PC-3 (cell line): ENCODE measurements at regions not wholly inside any gene's neighbourhood (a gene's known extent, or its start where the extent isn't known, plus 50 kb on each side); places are given as distances from the start of the nearest gene placed in this dataset.

ENCODE experiments used
- ATAC-seq: fragments of 200-7000 bp; cut with Tn5 transposase; 2 replicates; pipeline ENCODE4 v1.9.1; 2020; ENCODE audit warnings: mild to moderate bottlenecking, moderate library complexity
- BruUV-seq: library from RNA; stranded (reverse); fragments of 400-500 nt; replicated peaks from 2 replicates; lab custom pipeline; 2021; lab: Mats Ljungman, UMichigan
- CTCF ChIA-PET: fragments of 300-600 bp; sonication (Branson Sonifier 250); formaldehyde crosslinking; loops from one replicate; lab custom pipeline; 2022; ENCODE audit warnings: antibody characterized with exemption; lab: Charles Lee
- POLR2A ChIA-PET: fragments of 300-600 bp; sonication (Branson Sonifier 250); formaldehyde crosslinking; loops from one replicate; lab custom pipeline; 2022; ENCODE audit warnings: antibody characterized with exemption; ENCODE audit not compliant: unreplicated experiment; lab: Charles Lee
- DNase-seq: peaks from one replicate; pipeline ENCODE4 v3.0.0-alpha.2; 2015
- H2AFZ ChIP-seq: fragments of 300-600 bp; sonication (generic); 2 replicates; pipeline ENCODE4 v1.6.0; 2016; ENCODE audit warnings: antibody characterized with exemption, low read length
- H3F3A ChIP-seq: fragments of 300-600 bp; sonication (generic); one replicate; pipeline ENCODE4 v1.6.0; 2017; ENCODE audit warnings: antibody characterized with exemption, low read length, control low read depth, mild to moderate bottlenecking; ENCODE audit not compliant: unreplicated experiment
- H3K27ac ChIP-seq: fragments of 300-600 bp; sonication (generic); 2 replicates; pipeline ENCODE4 v1.5.1; 2016; ENCODE audit warnings: mild to moderate bottlenecking, low read length
- H3K27me3 ChIP-seq: fragments of 300-600 bp; sonication (generic); 2 replicates; pipeline ENCODE4 v1.6.1; 2016; ENCODE audit warnings: low read length, mixed read lengths
- H3K36me3 ChIP-seq: fragments of 300-600 bp; sonication (generic); 2 replicates; pipeline ENCODE4 v1.6.1; 2016; ENCODE audit warnings: low read depth, mixed run types, low read length, mixed read lengths
- H3K4me1 ChIP-seq: fragments of 300-600 bp; sonication (generic); 2 replicates; pipeline ENCODE4 v1.5.1; 2016; ENCODE audit warnings: low read length; ENCODE audit not compliant: insufficient read depth
- H3K4me2 ChIP-seq: fragments of 300-600 bp; sonication (generic); 2 replicates; pipeline ENCODE4 v1.6.0; 2016; ENCODE audit warnings: low read length
- H3K4me3 ChIP-seq: fragments of 300-600 bp; sonication (generic); 2 replicates; pipeline ENCODE4 v1.5.1; 2016; ENCODE audit warnings: mild to moderate bottlenecking, low read length, mixed read lengths
- H3K79me2 ChIP-seq: fragments of 300-600 bp; sonication (generic); 2 replicates; pipeline ENCODE4 v1.6.1; 2017; ENCODE audit warnings: low read length, mixed read lengths
- H3K9ac ChIP-seq: fragments of 300-600 bp; sonication (generic); 2 replicates; pipeline ENCODE4 v1.6.0; 2016; ENCODE audit warnings: mild to moderate bottlenecking, low read length
- H3K9me2 ChIP-seq: fragments of 300-600 bp; sonication (generic); replicated peaks from 2 replicates; pipeline ENCODE4 v1.6.1; 2016; ENCODE audit warnings: mixed run types, low read length, mixed read lengths
- H3K9me3 ChIP-seq: fragments of 300-600 bp; sonication (generic); 2 replicates; pipeline ENCODE4 v1.6.1; 2016; ENCODE audit warnings: low read length, mixed read lengths
- H4K20me1 ChIP-seq: fragments of 300-600 bp; sonication (generic); 2 replicates; pipeline ENCODE4 v1.6.1; 2016; ENCODE audit warnings: low read length, mixed read lengths
- CTCF ChIP-seq: fragments of 300-600 bp; sonication (generic); conservative IDR thresholded peaks from 2 replicates; pipeline ENCODE4 v1.5.1; 2017; ENCODE audit warnings: antibody characterized with exemption, low read depth, mild to moderate bottlenecking, low read length
- EZH2 ChIP-seq: fragments of 300-600 bp; sonication (generic); IDR thresholded peaks from one replicate; pipeline ENCODE4 v1.6.1; 2017; ENCODE audit warnings: antibody characterized with exemption, mild to moderate bottlenecking, low read length; ENCODE audit not compliant: unreplicated experiment
- EZH2phosphoT487 ChIP-seq: fragments of 300-600 bp; sonication (generic); IDR thresholded peaks from 2 replicates; pipeline ENCODE4 v1.6.1; 2018; ENCODE audit warnings: mild to moderate bottlenecking, antibody characterized with exemption, low read length, borderline replicate concordance
- intact Hi-C: fragments of 100-400 bp; cut with micrococcal nuclease; formaldehyde crosslinking; loops from 2 replicates; pipeline ENCODE4 v1.9.0; 2023

- no peaks in the 10 kb centered on the region for H3K27me3 ChIP-seq
- TF ChIP-seq CTCF, result no peak
- no peak for TF ChIP-seq EZH2
- no peak for TF ChIP-seq EZH2phosphoT487
- no peaks in the 10 kb centered on the region for H3K4me1 ChIP-seq
- H3K9me2 ChIP-seq, result no peaks in the 10 kb centered on the region
- H3K4me3 ChIP-seq, result no peak overlapping the region
- ChIA-PET POLR2A (no interaction called here), CTCF (no interaction called here)
- no peak overlapping the region for H3K9ac ChIP-seq
- no peak overlapping the region for H3K4me2 ChIP-seq
- intact Hi-C loops, result no loop called here
- ATAC-seq, result peak; percentile 74
- H3K36me3 ChIP-seq, result no peaks in the 10 kb centered on the region
- no peak overlapping the region for H2AFZ ChIP-seq
- no TSS peak for BruUV-seq
- peak; percentile 57 for DNase-seq
- no peak overlapping the region for H3K27ac ChIP-seq
- H3K79me2 ChIP-seq, result no peaks in the 10 kb centered on the region
- no peaks in the 10 kb centered on the region for H3K9me3 ChIP-seq
- H4K20me1 ChIP-seq, result no peaks in the 10 kb centered on the region
- H3F3A ChIP-seq, result no peaks in the 10 kb centered on the region
Observed at GRCh38 chr5:121503111-121503840, 348.4 kb upstream of the FTMT start.

GRCh38 chr5:121516997-121517396 is 334.7 kb upstream of the FTMT start:
- H3K27ac ChIP-seq, result no peak overlapping the region
- H3K9me3 ChIP-seq, result no peaks in the 10 kb centered on the region
- no peak overlapping the region for H3K4me2 ChIP-seq
- intact Hi-C loops, result no loop called here
- ChIA-PET POLR2A (no interaction called here), CTCF (no interaction called here)
- no peaks in the 10 kb centered on the region for H3K36me3 ChIP-seq
- BruUV-seq, result no TSS peak
- no peaks in the 10 kb centered on the region for H3F3A ChIP-seq
- no peak for ATAC-seq
- DNase-seq, result no peak
- no peaks in the 10 kb centered on the region for H4K20me1 ChIP-seq
- no peaks in the 10 kb centered on the region for H3K9me2 ChIP-seq
- H3K27me3 ChIP-seq, result no peaks in the 10 kb centered on the region
- H3K9ac ChIP-seq, result no peak overlapping the region
- no peaks in the 10 kb centered on the region for H3K79me2 ChIP-seq
- no peak overlapping the region for H3K4me3 ChIP-seq
- no peak overlapping the region for H2AFZ ChIP-seq
- no peak for TF ChIP-seq CTCF
- no peak for TF ChIP-seq EZH2phosphoT487
- TF ChIP-seq EZH2, result no peak
- no peaks in the 10 kb centered on the region for H3K4me1 ChIP-seq

GRCh38 chr5:121525706-121526105 is 326.0 kb upstream of the FTMT start:
- ATAC-seq (no peak), DNase-seq (peak; percentile 22)
- Histone ChIP-seq H4K20me1 (no peaks in the 10 kb centered on the region), H3K27ac (no peak overlapping the region), H3K4me1 (no peaks in the 10 kb centered on the region), H2AFZ (no peak overlapping the region), H3K9ac (no peak overlapping the region), H3K9me2 (no peaks in the 10 kb centered on the region), H3K4me2 (no peak overlapping the region), H3K4me3 (no peak overlapping the region), H3K36me3 (no peaks in the 10 kb centered on the region), H3K79me2 (no peaks in the 10 kb centered on the region), H3K27me3 (no peaks in the 10 kb centered on the region), H3F3A (no peaks in the 10 kb centered on the region), H3K9me3 (no peaks in the 10 kb centered on the region)
- no TSS peak for BruUV-seq
- no peak for TF ChIP-seq EZH2phosphoT487
- TF ChIP-seq CTCF, result no peak
- TF ChIP-seq EZH2, result no peak
- ChIA-PET CTCF (no interaction called here), POLR2A (no interaction called here)
- intact Hi-C loops, result no loop called here
